B cell (primary cell): ENCODE measurements at regions not wholly inside any gene's neighbourhood (a gene's known extent, or its start where the extent isn't known, plus 50 kb on each side); places are given as distances from the start of the nearest gene placed in this dataset.

ENCODE experiments used
- ATAC-seq: fragments of 200-7000 bp; cut with Tn5 transposase; one replicate; pipeline ENCODE4 v1.10.0; 2021; ENCODE audit warnings: low read depth, mild to moderate bottlenecking, moderate number of reproducible peaks, moderate library complexity
- CTCF ChIA-PET: fragments of 350-600 bp; sonication (Branson Sonifier 250); formaldehyde crosslinking; loops from one replicate; lab custom pipeline; 2021; ENCODE audit warnings: antibody characterized with exemption, inconsistent platforms; lab: Charles Lee
- POLR2A ChIA-PET: fragments of 350-600 bp; sonication (Branson Sonifier 250); formaldehyde crosslinking; loops from one replicate; lab custom pipeline; 2021; ENCODE audit warnings: antibody characterized with exemption; lab: Charles Lee
- DNase-seq: peaks from one replicate; pipeline ENCODE4 v3.0.0; 2013
- H2AFZ ChIP-seq: 2 replicates; pipeline ENCODE4 v1.6.1; 2012; ENCODE audit warnings: mild to moderate bottlenecking, low read depth, low read length; ENCODE audit not compliant: insufficient read depth, poor library complexity, severe bottlenecking
- H3K27ac ChIP-seq, 2 donors: 1 replicate in 1 of 2; 2 replicates in 1 of 2; pipeline ENCODE4 v1.5.1; 2012 to 2013; ENCODE audit warnings: low read length in 2 of 2, mild to moderate bottlenecking in 2 of 2, moderate library complexity in 1 of 2
- H3K27me3 ChIP-seq, 4 experiments: fragments of 200-600 bp in 1 of 4; sonication (generic) in 1 of 4; replicated peaks in 1 of 4; 1 replicate in 2 of 4; 2 replicates in 2 of 4; pipeline versions ENCODE4 v1.6.1 to v1.7.0; 2013 to 2016; ENCODE audit warnings: low read length in 3 of 4, mild to moderate bottlenecking in 2 of 4, mixed read lengths in 1 of 4, moderate library complexity in 1 of 4; ENCODE audit not compliant: insufficient read depth in 4 of 4, control insufficient read depth in 3 of 4; ENCODE audit errors: control extremely low read depth in 1 of 4
- H3K36me3 ChIP-seq, 2 experiments: replicated peaks in 1 of 2; 1 replicate in 1 of 2; 2 replicates in 1 of 2; pipeline versions ENCODE4 v1.6.1 to v1.7.1; 2013; ENCODE audit warnings: low read length in 1 of 2; ENCODE audit not compliant: insufficient read depth in 2 of 2, control insufficient read depth in 1 of 2; ENCODE audit errors: control extremely low read depth in 1 of 2, extremely low read depth in 1 of 2
- H3K4me1 ChIP-seq, 2 donors: fragments of 200-600 bp in 1 of 2; sonication (generic) in 1 of 2; 1 replicate in 1 of 2; 2 replicates in 1 of 2; pipeline versions ENCODE4 v1.5.1 to v1.6.1; 2013 to 2017; ENCODE audit warnings: low read length in 2 of 2; ENCODE audit not compliant: control insufficient read depth in 2 of 2, insufficient read depth in 2 of 2
- H3K4me2 ChIP-seq: replicated peaks from 2 replicates; pipeline ENCODE3; 2012; ENCODE audit warnings: mild to moderate bottlenecking, low read depth, low read length; ENCODE audit not compliant: poor library complexity, severe bottlenecking
- H3K4me3 ChIP-seq, 5 experiments: fragments of 200-600 bp in 1 of 5; sonication (generic) in 1 of 5; 1 replicate in 3 of 5; 2 replicates in 2 of 5; pipeline versions ENCODE4 v1.5.1 to v1.7.0; 2011 to 2016; ENCODE audit warnings: low read length in 4 of 5, mild to moderate bottlenecking in 4 of 5, low read depth in 2 of 5, control low read depth in 1 of 5, moderate library complexity in 1 of 5; ENCODE audit not compliant: insufficient read depth in 1 of 5; ENCODE audit errors: control extremely low read depth in 1 of 5, extremely low read depth in 1 of 5
- H3K79me2 ChIP-seq: fragments of 200-600 bp; sonication (generic); one replicate; pipeline ENCODE4 v1.6.0; 2016; ENCODE audit warnings: low read length; ENCODE audit not compliant: control insufficient read depth, insufficient read depth
- H3K9ac ChIP-seq: fragments of 200-600 bp; sonication (generic); 2 replicates; pipeline ENCODE4 v1.6.1; 2017; ENCODE audit warnings: mild to moderate bottlenecking, low read length, moderate library complexity
- H3K9me3 ChIP-seq, 3 donors: one replicate each; pipeline versions ENCODE4 v1.6.1 to v1.7.1; 2013; ENCODE audit warnings: low read length in 2 of 3; ENCODE audit not compliant: control insufficient read depth in 2 of 3, insufficient read depth in 1 of 3; ENCODE audit errors: control extremely low read depth in 1 of 3
- H4K20me1 ChIP-seq: 2 replicates; pipeline ENCODE4 v1.6.0; 2012; ENCODE audit warnings: mild to moderate bottlenecking, low read length; ENCODE audit not compliant: insufficient read depth, control insufficient read depth, poor library complexity, severe bottlenecking
- H3K27ac Mint-ChIP-seq: one replicate; pipeline ENCODE4 v1.8.0; 2021; ENCODE audit warnings: mixed read lengths
- H3K27me3 Mint-ChIP-seq: one replicate; pipeline ENCODE4 v1.8.0; 2021; ENCODE audit warnings: mixed read lengths
- H3K4me1 Mint-ChIP-seq: one replicate; pipeline ENCODE4 v1.8.0; 2021; ENCODE audit warnings: mixed read lengths
- H3K4me3 Mint-ChIP-seq: one replicate; pipeline ENCODE4 v1.8.0; 2021; ENCODE audit warnings: mixed read lengths
- H3K9me3 Mint-ChIP-seq: one replicate; pipeline ENCODE4 v1.8.0; 2022; ENCODE audit warnings: mixed read lengths; ENCODE audit not compliant: insufficient read depth
- CTCF ChIP-seq: fragments of 200-600 bp; IDR thresholded peaks from one replicate; pipeline ENCODE4 v1.8.0; 2022; ENCODE audit warnings: antibody characterized with exemption, mild to moderate bottlenecking
- EZH2 ChIP-seq: IDR thresholded peaks from 2 replicates; pipeline ENCODE4 v1.6.1; 2012; ENCODE audit warnings: borderline replicate concordance, low read depth, mild to moderate bottlenecking, moderate library complexity, low read length; ENCODE audit not compliant: insufficient read depth, poor library complexity, severe bottlenecking
- WGBS: methylation state at CpG from one replicate; pipeline ENCODE4 v1.1.5; 2013; ENCODE audit warnings: missing lambda C conversion rate; ENCODE audit not compliant: insufficient coverage; 5-methylcytosine and 5-hydroxymethylcytosine counted together
- intact Hi-C: fragments of 100-400 bp; cut with micrococcal nuclease; formaldehyde crosslinking; loops from one replicate; pipeline ENCODE4 v1.10.0; 2022

- Histone ChIP-seq H4K20me1 (no peaks in the 10 kb centered on the region), H3K4me2 (no peak overlapping the region), H3K79me2 (no peaks in the 10 kb centered on the region), H3K9ac (no peak overlapping the region), H3K36me3 (no peaks in the 10 kb centered on the region), H3K9me3 (no peaks in the 10 kb centered on the region), H3K4me3 (no peak overlapping the region), H2AFZ (no peak overlapping the region), H3K27ac (no peak overlapping the region), H3K4me1 (peaks cover 4 to 5% of the 10 kb centered on the region in 2 donors), H3K27me3 (no peaks in the 10 kb centered on the region)
- no peak overlapping the region for H3K4me3 Mint-ChIP-seq
- ChIA-PET POLR2A (no interaction called here), CTCF (interaction anchor here (0.6 kb wide), 1 partner anchor 30 kb away, joined by 3 read pairs; no protein-coding TSS in a partner anchor)
- TF ChIP-seq EZH2 (no peak), CTCF (no peak)
- WGBS: no CpG with 5 or more reads among the region's 1 CpG
- no peak overlapping the region for H3K27ac Mint-ChIP-seq
- no peaks in the 10 kb centered on the region for H3K9me3 Mint-ChIP-seq
- no peaks in the 10 kb centered on the region for H3K27me3 Mint-ChIP-seq
- intact Hi-C loops: no loop called here
- peaks cover 16% of the 10 kb centered on the region for H3K4me1 Mint-ChIP-seq
- ATAC-seq: no peak
- no peak for DNase-seq
Measured at GRCh38 chr1:58997637-58998036, 213.8 kb upstream of the JUN start.

GRCh38 chr1:58999676-59000075 is 215.8 kb upstream of the JUN start:
- Histone ChIP-seq H3K27me3 (no peaks in the 10 kb centered on the region), H3K79me2 (no peaks in the 10 kb centered on the region), H3K4me3 (no peak overlapping the region), H3K9me3 (no peaks in the 10 kb centered on the region), H2AFZ (peak overlapping the region; percentile 21), H3K4me1 (peaks cover 8 to 9% of the 10 kb centered on the region in 2 donors), H3K27ac (no peak overlapping the region), H3K4me2 (no peak overlapping the region), H3K9ac (no peak overlapping the region), H3K36me3 (no peaks in the 10 kb centered on the region), H4K20me1 (no peaks in the 10 kb centered on the region)
- POLR2A ChIA-PET: no interaction called here
- WGBS: 81% methylated on average over 6 of the region's 8 CpGs
- H3K9me3 Mint-ChIP-seq: no peaks in the 10 kb centered on the region
- DNase-seq (no peak), ATAC-seq (no peak)
- CTCF ChIA-PET: interaction anchor here (1.5 kb wide), 1 partner anchor 699 kb away, joined by 4 read pairs; no protein-coding TSS in a partner anchor
- H3K27ac Mint-ChIP-seq: no peak overlapping the region
- TF ChIP-seq CTCF (no peak), EZH2 (no peak)
- intact Hi-C loops: no loop called here
- H3K27me3 Mint-ChIP-seq: no peaks in the 10 kb centered on the region
- peaks cover 24% of the 10 kb centered on the region for H3K4me1 Mint-ChIP-seq
- no peak overlapping the region for H3K4me3 Mint-ChIP-seq
